ENCODE measurements at regions not wholly inside any gene's neighbourhood (a gene's known extent, or its start where the extent isn't known, plus 50 kb on each side); places are given as distances from the start of the nearest gene placed in this dataset.

DNA sequence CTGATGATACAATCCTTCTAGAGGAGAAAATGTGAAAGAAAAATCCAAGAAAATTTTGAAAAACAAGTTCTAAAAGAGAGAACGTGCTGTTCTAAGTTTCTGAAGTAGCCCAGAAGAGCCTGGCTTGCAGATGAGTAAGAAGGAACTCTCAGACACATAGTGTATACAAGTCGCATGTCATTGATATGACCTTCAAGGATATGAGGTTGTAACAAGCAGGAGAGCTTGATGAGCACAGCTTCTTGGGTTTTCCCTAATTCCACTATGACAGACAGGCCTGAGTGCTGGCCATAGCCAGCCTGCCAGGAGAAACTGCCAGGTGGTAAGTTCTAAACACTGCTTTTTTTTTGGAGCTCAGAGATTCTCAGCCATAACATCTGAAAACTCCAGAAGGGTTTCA lies 235.7 kb upstream of the SIX2 start:
- intact Hi-C loops (cut with micrococcal nuclease) = loop anchor here (5.0 kb wide), 2 partner anchors 137 to 143 kb away; no protein-coding TSS in a partner anchor
- ATAC-seq = no peak
- no TSS peak for BruUV-seq (replicated peaks)

GRCh38 chr2:45242161-45242741 lies 233.0 kb upstream of the SIX2 start:
- ATAC-seq = no peak
- H3K27ac ChIP-seq (ENCODE audit: low read length) = peak overlapping the region; percentile 85

More for the DNA sequence above, 235.7 kb upstream of the SIX2 start:
- H2AFZ ChIP-seq (ENCODE audit: low read length) = no peak overlapping the region
- H3K4me2 ChIP-seq (ENCODE audit: low read length) = no peak overlapping the region
- H4K20me1 ChIP-seq (ENCODE audit: low read length) = no peaks in the 10 kb centered on the region
- no peak overlapping the region for H3K9ac ChIP-seq (ENCODE audit: low read length)
- ChIA-PET POLR2A (ENCODE audit: unreplicated experiment) (no interaction called here), CTCF (no interaction called here)
- no peaks in the 10 kb centered on the region for H3K9me2 ChIP-seq (replicated peaks; ENCODE audit: low read length)
- H3K4me3 ChIP-seq (ENCODE audit: low read length) = no peak overlapping the region
- no peaks in the 10 kb centered on the region for H3K79me2 ChIP-seq (ENCODE audit: low read length)
- no peaks in the 10 kb centered on the region for H3F3A ChIP-seq (ENCODE audit: low read length, unreplicated experiment)
- no peaks in the 10 kb centered on the region for H3K9me3 ChIP-seq (ENCODE audit: low read length)
- no peak overlapping the region for H3K27ac ChIP-seq (ENCODE audit: low read length)
- TF ChIP-seq, protein P1, sequence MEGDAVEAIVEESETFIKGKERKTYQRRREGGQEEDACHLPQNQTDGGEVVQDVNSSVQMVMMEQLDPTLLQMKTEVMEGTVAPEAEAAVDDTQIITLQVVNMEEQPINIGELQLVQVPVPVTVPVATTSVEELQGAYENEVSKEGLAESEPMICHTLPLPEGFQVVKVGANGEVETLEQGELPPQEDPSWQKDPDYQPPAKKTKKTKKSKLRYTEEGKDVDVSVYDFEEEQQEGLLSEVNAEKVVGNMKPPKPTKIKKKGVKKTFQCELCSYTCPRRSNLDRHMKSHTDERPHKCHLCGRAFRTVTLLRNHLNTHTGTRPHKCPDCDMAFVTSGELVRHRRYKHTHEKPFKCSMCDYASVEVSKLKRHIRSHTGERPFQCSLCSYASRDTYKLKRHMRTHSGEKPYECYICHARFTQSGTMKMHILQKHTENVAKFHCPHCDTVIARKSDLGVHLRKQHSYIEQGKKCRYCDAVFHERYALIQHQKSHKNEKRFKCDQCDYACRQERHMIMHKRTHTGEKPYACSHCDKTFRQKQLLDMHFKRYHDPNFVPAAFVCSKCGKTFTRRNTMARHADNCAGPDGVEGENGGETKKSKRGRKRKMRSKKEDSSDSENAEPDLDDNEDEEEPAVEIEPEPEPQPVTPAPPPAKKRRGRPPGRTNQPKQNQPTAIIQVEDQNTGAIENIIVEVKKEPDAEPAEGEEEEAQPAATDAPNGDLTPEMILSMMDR (conservative IDR thresholded peaks at IDR 0.05; ENCODE audit: low read depth, low read length) = no peak
- no peak for TF ChIP-seq EZH2phosphoT487 (IDR thresholded peaks at IDR 0.05; ENCODE audit: borderline replicate concordance, low read length)
- no peak for TF ChIP-seq EZH2 (IDR thresholded peaks at IDR 0.05; ENCODE audit: low read length, unreplicated experiment)
- peaks cover 27% of the 10 kb centered on the region for H3K4me1 ChIP-seq (ENCODE audit: insufficient read depth, low read length)
- DNase-seq = no peak
- H3K36me3 ChIP-seq (ENCODE audit: low read depth, low read length) = no peaks in the 10 kb centered on the region
- no peaks in the 10 kb centered on the region for H3K27me3 ChIP-seq (ENCODE audit: low read length)

More at GRCh38 chr2:45242161-45242741, 233.0 kb upstream of the SIX2 start:
- Histone ChIP-seq H3K4me3 (ENCODE audit: low read length) (no peak overlapping the region), H2AFZ (ENCODE audit: low read length) (no peak overlapping the region), H3F3A (ENCODE audit: low read length, unreplicated experiment) (no peaks in the 10 kb centered on the region), H3K79me2 (ENCODE audit: low read length) (no peaks in the 10 kb centered on the region), H3K27me3 (ENCODE audit: low read length) (no peaks in the 10 kb centered on the region), H3K4me2 (ENCODE audit: low read length) (peak overlapping the region; percentile 52; the same call in 1 of the 2 replicates), H3K9ac (ENCODE audit: low read length) (peak overlapping the region; percentile 61), H4K20me1 (ENCODE audit: low read length) (no peaks in the 10 kb centered on the region), H3K36me3 (ENCODE audit: low read depth, low read length) (no peaks in the 10 kb centered on the region), H3K4me1 (ENCODE audit: insufficient read depth, low read length) (peaks cover 46% of the 10 kb centered on the region), H3K9me2 (replicated peaks; ENCODE audit: low read length) (no peaks in the 10 kb centered on the region), H3K9me3 (ENCODE audit: low read length) (no peaks in the 10 kb centered on the region)
- CTCF ChIA-PET = no interaction called here
- POLR2A ChIA-PET (ENCODE audit: unreplicated experiment) = no interaction called here
- intact Hi-C loops (cut with micrococcal nuclease) = loop anchor here (5.0 kb wide), 2 partner anchors 140 kb away; no protein-coding TSS in a partner anchor
- DNase-seq = no peak
- TF ChIP-seq EZH2phosphoT487 (IDR thresholded peaks at IDR 0.05; ENCODE audit: borderline replicate concordance, low read length) (no peak), EZH2 (IDR thresholded peaks at IDR 0.05; ENCODE audit: low read length, unreplicated experiment) (no peak)
- TF ChIP-seq, protein P1 (conservative IDR thresholded peaks at IDR 0.05; ENCODE audit: low read depth, low read length) = no peak
- BruUV-seq (replicated peaks) = no TSS peak
